Loucy (cell line): ENCODE measurements at regions not wholly inside any gene's neighbourhood (a gene's known extent, or its start where the extent isn't known, plus 50 kb on each side); places are given as distances from the start of the nearest gene placed in this dataset.

Source experiments
- H2AFZ ChIP-seq: fragments of 200-600 bp; sonication (generic); 2 replicates; pipeline ENCODE4 v1.6.0; 2016; ENCODE audit warnings: antibody characterized with exemption, mild to moderate bottlenecking, low read length, moderate library complexity
- H3F3A ChIP-seq: fragments of 200-600 bp; 2 replicates; pipeline ENCODE4 v1.6.0; 2016; ENCODE audit warnings: antibody characterized with exemption, low read depth, mild to moderate bottlenecking
- H3K27me3 ChIP-seq: fragments of 200-600 bp; sonication (generic); 2 replicates; pipeline ENCODE4 v1.6.1; 2014; ENCODE audit warnings: low read length, mild to moderate bottlenecking; ENCODE audit not compliant: insufficient read depth, poor library complexity, severe bottlenecking
- H3K36me3 ChIP-seq: fragments of 200-600 bp; sonication (generic); 2 replicates; pipeline ENCODE4 v1.6.1; 2016; ENCODE audit warnings: low read length; ENCODE audit not compliant: insufficient read depth
- H3K4me1 ChIP-seq: fragments of 200-600 bp; sonication (generic); 2 replicates; pipeline ENCODE4 v1.5.1; 2014; ENCODE audit warnings: low read length, mild to moderate bottlenecking; ENCODE audit not compliant: insufficient read depth, poor library complexity, severe bottlenecking
- H3K4me2 ChIP-seq: fragments of 200-600 bp; sonication (generic); 2 replicates; pipeline ENCODE4 v1.6.0; 2014; ENCODE audit warnings: antibody characterized with exemption, low read length, low read depth, mild to moderate bottlenecking; ENCODE audit not compliant: poor library complexity, severe bottlenecking
- H3K4me3 ChIP-seq: fragments of 200-600 bp; sonication (generic); 2 replicates; pipeline ENCODE4 v1.5.1; 2014; ENCODE audit warnings: low read length, mild to moderate bottlenecking, mixed read lengths; ENCODE audit not compliant: poor library complexity, severe bottlenecking
- H3K79me2 ChIP-seq: fragments of 200-600 bp; sonication (generic); 2 replicates; pipeline ENCODE4 v1.6.1; 2014; ENCODE audit warnings: low read length; ENCODE audit not compliant: insufficient read depth
- H3K9ac ChIP-seq: fragments of 200-600 bp; sonication (generic); 2 replicates; pipeline ENCODE4 v1.6.0; 2014; ENCODE audit warnings: mild to moderate bottlenecking, low read depth, low read length, moderate library complexity; ENCODE audit not compliant: poor library complexity, severe bottlenecking
- H3K9me2 ChIP-seq: fragments of 200-600 bp; sonication (generic); replicated peaks from 2 replicates; pipeline ENCODE4 v1.6.1; 2016; ENCODE audit warnings: low read depth, low read length, mixed read lengths
- H3K9me3 ChIP-seq: fragments of 200-600 bp; sonication (generic); 2 replicates; pipeline ENCODE4 v1.6.1; 2014; ENCODE audit warnings: mild to moderate bottlenecking, antibody characterized with exemption, low read length, low read depth; ENCODE audit not compliant: insufficient read depth
- H4K20me1 ChIP-seq: fragments of 200-600 bp; sonication (generic); 2 replicates; pipeline ENCODE4 v1.6.0; 2014; ENCODE audit warnings: antibody characterized with exemption, low read length, mild to moderate bottlenecking; ENCODE audit not compliant: insufficient read depth, poor library complexity, severe bottlenecking
- EZH2phosphoT487 ChIP-seq: fragments of 200-600 bp; IDR thresholded peaks from 2 replicates; pipeline ENCODE4 v1.6.1; 2018; ENCODE audit warnings: antibody characterized with exemption, mild to moderate bottlenecking, moderate library complexity, borderline replicate concordance
- TF ChIP-seq, protein P1 (sequence below): fragments of 200-600 bp; sonication (generic); conservative IDR thresholded peaks from 2 replicates; pipeline ENCODE4 v1.5.1; 2014; ENCODE audit warnings: mild to moderate bottlenecking, antibody characterized with exemption, low read length

DNA sequence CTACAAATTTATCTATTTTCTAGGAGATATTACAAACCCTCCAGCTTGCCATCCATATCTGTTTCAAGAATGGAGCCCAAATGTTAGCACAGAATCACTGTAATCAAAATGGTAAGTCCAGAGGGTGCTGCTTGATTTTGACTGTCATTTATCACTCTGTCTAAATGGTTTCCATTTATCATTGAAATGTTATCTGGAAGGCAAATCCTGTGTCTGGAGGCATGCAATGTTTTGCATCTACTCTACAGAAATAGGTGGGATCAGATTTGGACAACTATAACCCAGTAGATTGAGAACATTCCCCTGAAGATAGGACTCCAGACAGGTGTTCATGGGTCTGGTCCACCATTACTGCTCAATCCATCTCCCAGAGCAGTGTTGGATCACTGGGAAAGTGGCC is 128.7 kb downstream of the MAIP1 start:
- H3K79me2 ChIP-seq, result no peaks in the 10 kb centered on the region
- H4K20me1 ChIP-seq, result no peaks in the 10 kb centered on the region
- H3K9me2 ChIP-seq, result no peaks in the 10 kb centered on the region
- H3K9me3 ChIP-seq, result no peaks in the 10 kb centered on the region
- H3K9ac ChIP-seq, result no peak overlapping the region
- TF ChIP-seq, protein P1, sequence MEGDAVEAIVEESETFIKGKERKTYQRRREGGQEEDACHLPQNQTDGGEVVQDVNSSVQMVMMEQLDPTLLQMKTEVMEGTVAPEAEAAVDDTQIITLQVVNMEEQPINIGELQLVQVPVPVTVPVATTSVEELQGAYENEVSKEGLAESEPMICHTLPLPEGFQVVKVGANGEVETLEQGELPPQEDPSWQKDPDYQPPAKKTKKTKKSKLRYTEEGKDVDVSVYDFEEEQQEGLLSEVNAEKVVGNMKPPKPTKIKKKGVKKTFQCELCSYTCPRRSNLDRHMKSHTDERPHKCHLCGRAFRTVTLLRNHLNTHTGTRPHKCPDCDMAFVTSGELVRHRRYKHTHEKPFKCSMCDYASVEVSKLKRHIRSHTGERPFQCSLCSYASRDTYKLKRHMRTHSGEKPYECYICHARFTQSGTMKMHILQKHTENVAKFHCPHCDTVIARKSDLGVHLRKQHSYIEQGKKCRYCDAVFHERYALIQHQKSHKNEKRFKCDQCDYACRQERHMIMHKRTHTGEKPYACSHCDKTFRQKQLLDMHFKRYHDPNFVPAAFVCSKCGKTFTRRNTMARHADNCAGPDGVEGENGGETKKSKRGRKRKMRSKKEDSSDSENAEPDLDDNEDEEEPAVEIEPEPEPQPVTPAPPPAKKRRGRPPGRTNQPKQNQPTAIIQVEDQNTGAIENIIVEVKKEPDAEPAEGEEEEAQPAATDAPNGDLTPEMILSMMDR, result no peak
- TF ChIP-seq EZH2phosphoT487, result no peak
- no peaks in the 10 kb centered on the region for H3K4me1 ChIP-seq
- no peak overlapping the region for H3K4me2 ChIP-seq
- no peaks in the 10 kb centered on the region for H3K27me3 ChIP-seq
- no peaks in the 10 kb centered on the region for H3F3A ChIP-seq
- H3K36me3 ChIP-seq, result no peaks in the 10 kb centered on the region
- H3K4me3 ChIP-seq, result no peak overlapping the region
- H2AFZ ChIP-seq, result no peak overlapping the region

DNA sequence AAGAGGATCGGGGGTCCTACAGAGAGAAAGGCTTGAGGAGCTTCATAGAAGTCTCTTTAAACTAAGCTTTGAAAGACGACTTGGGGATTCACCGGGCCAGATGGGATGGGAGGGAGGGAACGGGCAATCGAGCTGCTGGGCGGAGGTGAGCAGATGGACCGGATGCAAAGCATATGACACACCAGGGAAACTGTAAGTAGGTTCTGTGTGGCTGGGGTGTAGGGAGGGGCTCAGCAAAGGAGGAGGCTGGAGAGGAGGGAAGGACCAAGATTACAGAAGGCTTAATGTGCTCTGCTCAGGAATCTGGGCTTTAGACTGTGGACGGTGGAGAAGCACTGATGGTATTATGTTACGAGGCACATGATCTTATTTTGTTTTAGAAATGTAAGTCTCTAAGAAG is 131.5 kb downstream of the MAIP1 start:
- no peaks in the 10 kb centered on the region for H3F3A ChIP-seq
- H3K4me2 ChIP-seq, result no peak overlapping the region
- no peaks in the 10 kb centered on the region for H3K27me3 ChIP-seq
- no peaks in the 10 kb centered on the region for H3K9me3 ChIP-seq
- H3K36me3 ChIP-seq, result no peaks in the 10 kb centered on the region
- H3K9me2 ChIP-seq, result no peaks in the 10 kb centered on the region
- no peaks in the 10 kb centered on the region for H4K20me1 ChIP-seq
- no peaks in the 10 kb centered on the region for H3K4me1 ChIP-seq
- TF ChIP-seq, protein P1, result no peak
- TF ChIP-seq EZH2phosphoT487, result no peak
- H2AFZ ChIP-seq, result no peak overlapping the region
- no peaks in the 10 kb centered on the region for H3K79me2 ChIP-seq
- no peak overlapping the region for H3K9ac ChIP-seq
- H3K4me3 ChIP-seq, result no peak overlapping the region

DNA sequence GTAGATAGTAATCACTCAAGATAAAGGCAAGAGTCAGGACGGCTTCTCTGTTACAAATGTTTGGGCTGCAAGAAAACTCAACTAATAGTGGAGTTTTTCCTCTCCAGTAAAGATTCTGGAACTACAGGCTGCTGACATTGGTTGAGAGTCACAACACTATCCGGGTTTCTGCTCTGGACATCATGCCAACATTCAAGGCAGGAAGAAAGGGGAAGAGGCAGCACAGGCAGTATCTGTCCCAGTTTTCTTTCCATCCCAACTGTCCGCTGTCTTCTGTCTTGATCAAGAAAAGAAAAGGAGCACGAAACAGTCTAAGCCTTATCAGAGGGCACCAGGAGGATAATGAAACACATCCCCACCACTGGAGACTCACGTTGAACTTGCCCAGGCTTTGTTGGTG is 132.1 kb downstream of the MAIP1 start:
- Histone ChIP-seq H3K4me1 (no peaks in the 10 kb centered on the region), H3K27me3 (no peaks in the 10 kb centered on the region), H3K9me3 (no peaks in the 10 kb centered on the region), H3K9ac (no peak overlapping the region), H3K36me3 (no peaks in the 10 kb centered on the region), H3K9me2 (no peaks in the 10 kb centered on the region), H3K79me2 (no peaks in the 10 kb centered on the region), H2AFZ (no peak overlapping the region), H3K4me2 (no peak overlapping the region), H3F3A (no peaks in the 10 kb centered on the region), H3K4me3 (no peak overlapping the region), H4K20me1 (no peaks in the 10 kb centered on the region)
- TF ChIP-seq, protein P1, result no peak
